Activated naive CD4-positive, alpha-beta T cell (primary cell): ENCODE measurements at regions not wholly inside any gene's neighbourhood (a gene's known extent, or its start where the extent isn't known, plus 50 kb on each side); places are given as distances from the start of the nearest gene placed in this dataset.
A peak's percentile ranks its signal among the peaks of the same experiment; 100 is the strongest.
"Not testable (repeated sequence)": the region's sequence is repeated elsewhere in the genome, so short reads cannot be mapped to it uniquely, and the experiment has no call there.

Experiments
- DNase-seq, 4 experiments: peaks; one replicate each; lab custom pipeline; 2025; lab: John Stamatoyannopoulos, UW

- not testable (repeated sequence) for DNase-seq
These were observed 115.7 kb upstream of the AKAP13 start for GRCh38 chr15:85264614-85265190.

- DNase-seq, result not testable (repeated sequence)
These were observed 113.1 kb upstream of the AKAP13 start for GRCh38 chr15:85267158-85267857.

GRCh38 chr15:85274315-85275050 lies 105.9 kb upstream of the AKAP13 start:
- DNase-seq, result no peak

GRCh38 chr15:85276508-85276907 lies 103.9 kb upstream of the AKAP13 start:
- no peak for DNase-seq

GRCh38 chr15:85276921-85277320 lies 103.5 kb upstream of the AKAP13 start:
- no peak for DNase-seq

- no peak for DNase-seq
These were observed 102.5 kb upstream of the AKAP13 start for GRCh38 chr15:85277847-85278370.

- DNase-seq, result no peak
These were observed 100.2 kb upstream of the AKAP13 start for GRCh38 chr15:85280203-85280602.

GRCh38 chr15:85281293-85281882 lies 99.0 kb upstream of the AKAP13 start:
- no peak for DNase-seq

GRCh38 chr15:85282504-85283115 lies 97.8 kb upstream of the AKAP13 start:
- no peak for DNase-seq

- DNase-seq, result not testable (repeated sequence)
These were observed 96.6 kb upstream of the AKAP13 start for GRCh38 chr15:85283815-85284214.

GRCh38 chr15:85284497-85284896 lies 95.9 kb upstream of the AKAP13 start:
- no peak for DNase-seq

GRCh38 chr15:85289677-85290365 lies 90.6 kb upstream of the AKAP13 start:
- DNase-seq, result no peak

- not testable (repeated sequence) for DNase-seq
These were observed 87.8 kb upstream of the AKAP13 start for GRCh38 chr15:85292583-85292982.

- DNase-seq, result peak in 2 of 4 experiments; percentile 27
These were observed 83.6 kb upstream of the AKAP13 start for GRCh38 chr15:85296615-85297402.

- no peak for DNase-seq
These were observed 82.9 kb upstream of the AKAP13 start for GRCh38 chr15:85297537-85297936.

- DNase-seq, result no peak
These were observed 82.0 kb upstream of the AKAP13 start for GRCh38 chr15:85298366-85298765.

- no peak for DNase-seq
These were observed 81.5 kb upstream of the AKAP13 start for GRCh38 chr15:85298941-85299340.

- DNase-seq, result no peak
These were observed 78.1 kb upstream of the AKAP13 start for GRCh38 chr15:85302271-85302670.

GRCh38 chr15:85305050-85305449 lies 75.4 kb upstream of the AKAP13 start:
- no peak for DNase-seq

GRCh38 chr15:85306946-85307686 lies 73.3 kb upstream of the AKAP13 start:
- no peak for DNase-seq
